Sigmoid colon (tissue), 6 donors: ENCODE measurements at regions not wholly inside any gene's neighbourhood (a gene's known extent, or its start where the extent isn't known, plus 50 kb on each side); places are given as distances from the start of the nearest gene placed in this dataset.

ENCODE experiments used
- DNase-seq: peaks from one replicate; pipeline ENCODE4 v3.0.0-alpha.2; 2019
- H3K27ac ChIP-seq, 4 donors: fragments of 200-600 bp; sonication (generic); one replicate each; pipeline ENCODE4 v1.5.1; 2016 to 2019; ENCODE audit warnings: mild to moderate bottlenecking in 1 of 4
- H3K27me3 ChIP-seq, 3 donors: fragments of 200-600 bp; sonication (generic); one replicate each; pipeline ENCODE4 v1.5.1; 2019; ENCODE audit warnings: mild to moderate bottlenecking in 1 of 3
- H3K36me3 ChIP-seq, 4 donors: fragments of 200-600 bp; sonication (generic); one replicate each; pipeline ENCODE4 v1.5.1; 2016 to 2019
- H3K4me1 ChIP-seq, 4 donors: fragments of 200-600 bp; sonication (generic); one replicate each; pipeline ENCODE4 v1.5.1; 2017 to 2019
- H3K4me3 ChIP-seq, 4 donors: fragments of 200-600 bp; sonication (generic); one replicate each; pipeline ENCODE4 v1.5.1; 2017 to 2019; ENCODE audit warnings: mild to moderate bottlenecking in 2 of 4, moderate library complexity in 1 of 4
- H3K9me3 ChIP-seq, 4 donors: fragments of 200-600 bp in 3 of 4; sonication (generic) in 3 of 4; one replicate each; pipeline versions ENCODE4 v1.5.1 to v1.6.1; 2013 to 2019
- EP300 ChIP-seq, 4 donors: sonication (generic); formaldehyde crosslinking; IDR thresholded peaks; one replicate each; pipeline ENCODE4 v1.6.1; 2017; ENCODE audit warnings: antibody characterized with exemption in 4 of 4
- POLR2A ChIP-seq, 2 donors: fragments of 450-650 bp; IDR thresholded peaks; one replicate each; pipeline ENCODE4 v1.6.1; 2016; ENCODE audit warnings: antibody characterized with exemption in 2 of 2, mild to moderate bottlenecking in 2 of 2, moderate library complexity in 2 of 2
- POLR2AphosphoS5 ChIP-seq, 4 donors: sonication (generic); formaldehyde crosslinking; IDR thresholded peaks; one replicate each; pipeline ENCODE4 v1.6.1; 2017; ENCODE audit warnings: antibody characterized with exemption in 4 of 4
- WGBS, 2 donors: extraction: QIAGEN DNeasy Blood & Tissue Kit; methylation state at CpG; one replicate each; pipeline ENCODE4 v1.1.7; 2013; 5-methylcytosine and 5-hydroxymethylcytosine counted together
- intact Hi-C: fragments of 100-400 bp; cut with DNase I; formaldehyde crosslinking; loops from one replicate; pipeline ENCODE4 v1.15.1; 2023
- TF ChIP-seq, protein P1 (sequence below), 4 experiments: fragments of 450-650 bp in 3 of 4; fragments of 200-600 bp in 1 of 4; IDR thresholded peaks; one replicate each; pipeline ENCODE4 v1.5.1; 2016 to 2019; ENCODE audit warnings: antibody characterized with exemption in 4 of 4, mild to moderate bottlenecking in 3 of 4, moderate library complexity in 2 of 4
- donor health status: healthy with polysubstance abuse.
- donor health status: healthy.

DNA sequence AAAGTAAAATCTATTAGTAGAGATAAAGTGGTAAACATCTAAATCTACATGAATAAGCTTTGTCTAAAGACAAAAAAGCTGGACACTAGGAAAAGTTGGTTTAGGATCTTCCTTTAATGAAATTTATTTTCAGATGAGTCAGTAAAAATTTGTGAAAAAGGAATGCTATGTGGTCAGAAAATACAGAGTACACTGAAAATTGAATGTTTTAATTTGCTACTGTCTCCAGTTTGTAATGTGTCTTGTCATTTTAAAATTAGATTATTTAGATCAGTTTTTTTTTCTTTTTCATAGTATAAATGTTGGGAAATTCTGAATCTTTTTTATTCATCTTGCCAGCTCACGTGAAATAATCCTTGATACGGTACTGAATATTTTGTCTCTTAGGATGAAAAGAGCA lies 56.9 kb downstream of the SLITRK6 start:
- H3K36me3 ChIP-seq: no peaks in the 10 kb centered on the region
- TF ChIP-seq POLR2A (IDR thresholded peaks at IDR 0.05) (no peak), POLR2AphosphoS5 (IDR thresholded peaks at IDR 0.05) (no peak), EP300 (IDR thresholded peaks at IDR 0.05) (no peak)
- TF ChIP-seq, protein P1, sequence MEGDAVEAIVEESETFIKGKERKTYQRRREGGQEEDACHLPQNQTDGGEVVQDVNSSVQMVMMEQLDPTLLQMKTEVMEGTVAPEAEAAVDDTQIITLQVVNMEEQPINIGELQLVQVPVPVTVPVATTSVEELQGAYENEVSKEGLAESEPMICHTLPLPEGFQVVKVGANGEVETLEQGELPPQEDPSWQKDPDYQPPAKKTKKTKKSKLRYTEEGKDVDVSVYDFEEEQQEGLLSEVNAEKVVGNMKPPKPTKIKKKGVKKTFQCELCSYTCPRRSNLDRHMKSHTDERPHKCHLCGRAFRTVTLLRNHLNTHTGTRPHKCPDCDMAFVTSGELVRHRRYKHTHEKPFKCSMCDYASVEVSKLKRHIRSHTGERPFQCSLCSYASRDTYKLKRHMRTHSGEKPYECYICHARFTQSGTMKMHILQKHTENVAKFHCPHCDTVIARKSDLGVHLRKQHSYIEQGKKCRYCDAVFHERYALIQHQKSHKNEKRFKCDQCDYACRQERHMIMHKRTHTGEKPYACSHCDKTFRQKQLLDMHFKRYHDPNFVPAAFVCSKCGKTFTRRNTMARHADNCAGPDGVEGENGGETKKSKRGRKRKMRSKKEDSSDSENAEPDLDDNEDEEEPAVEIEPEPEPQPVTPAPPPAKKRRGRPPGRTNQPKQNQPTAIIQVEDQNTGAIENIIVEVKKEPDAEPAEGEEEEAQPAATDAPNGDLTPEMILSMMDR (IDR thresholded peaks at IDR 0.05): no peak
- no peaks in the 10 kb centered on the region for H3K4me1 ChIP-seq
- H3K27ac ChIP-seq: no peak overlapping the region
- no peak for DNase-seq
- no peaks in the 10 kb centered on the region for H3K27me3 ChIP-seq
- intact Hi-C loops: no loop called here
- H3K9me3 ChIP-seq: no peaks in the 10 kb centered on the region
- 0 to 94% methylated on average over 2 of the region's 2 CpGs for WGBS, 2 donors
- no peak overlapping the region for H3K4me3 ChIP-seq

GRCh38 chr13:85741017-85741416 lies 58.2 kb downstream of the SLITRK6 start:
- Histone ChIP-seq H3K27me3 (no peaks in the 10 kb centered on the region), H3K4me1 (no peaks in the 10 kb centered on the region), H3K4me3 (no peak overlapping the region), H3K27ac (no peak overlapping the region), H3K9me3 (no peaks in the 10 kb centered on the region), H3K36me3 (no peaks in the 10 kb centered on the region)
- 46 to 79% methylated on average over 3 of the region's 3 CpGs for WGBS, 2 donors
- TF ChIP-seq POLR2AphosphoS5 (IDR thresholded peaks at IDR 0.05): no peak
- TF ChIP-seq, protein P1 (IDR thresholded peaks at IDR 0.05): no peak
- no peak for TF ChIP-seq POLR2A (IDR thresholded peaks at IDR 0.05)
- no peak for TF ChIP-seq EP300 (IDR thresholded peaks at IDR 0.05)
- intact Hi-C loops: no loop called here
- DNase-seq: no peak

DNA sequence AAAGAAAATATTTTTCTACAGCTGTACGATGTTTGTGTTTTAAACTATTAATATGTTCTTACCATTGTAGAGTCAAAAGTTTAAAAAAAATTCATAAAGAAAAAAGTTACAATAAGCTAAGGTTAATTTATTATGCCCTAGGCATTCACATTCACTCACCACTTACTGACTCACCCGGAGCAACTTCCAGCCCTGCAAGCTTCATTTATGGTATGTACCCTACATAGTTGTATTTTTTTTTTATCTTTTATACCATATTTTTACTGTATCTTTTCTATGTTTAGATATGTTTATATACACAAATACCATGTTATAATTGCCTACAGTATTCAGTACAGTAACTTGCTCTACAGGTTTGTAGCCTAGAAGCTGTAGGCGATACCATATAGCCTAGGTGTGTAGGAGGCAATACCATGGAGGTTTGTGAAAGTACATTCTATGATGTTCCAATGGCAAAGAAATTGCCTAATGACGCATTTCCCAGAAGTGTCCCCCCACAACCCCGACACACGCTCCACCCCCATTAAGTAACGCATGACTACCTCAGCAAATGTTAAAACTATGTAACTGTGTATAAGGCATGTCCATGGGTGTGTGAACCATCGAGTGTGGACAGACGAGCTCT lies 60.4 kb downstream of the SLITRK6 start:
- Histone ChIP-seq H3K27ac (no peak overlapping the region), H3K4me3 (no peak overlapping the region), H3K27me3 (no peaks in the 10 kb centered on the region), H3K4me1 (no peaks in the 10 kb centered on the region), H3K9me3 (no peaks in the 10 kb centered on the region), H3K36me3 (no peaks in the 10 kb centered on the region)
- intact Hi-C loops: no loop called here
- 67 to 82% methylated on average over 9 of the region's 9 CpGs for WGBS, 2 donors
- no peak for DNase-seq
- TF ChIP-seq POLR2A (IDR thresholded peaks at IDR 0.05) (no peak), EP300 (IDR thresholded peaks at IDR 0.05) (no peak)

- TF ChIP-seq POLR2A (IDR thresholded peaks at IDR 0.05) (no peak), POLR2AphosphoS5 (IDR thresholded peaks at IDR 0.05) (no peak), EP300 (IDR thresholded peaks at IDR 0.05) (no peak)
- Histone ChIP-seq H3K9me3 (no peaks in the 10 kb centered on the region), H3K27ac (no peak overlapping the region), H3K27me3 (no peaks in the 10 kb centered on the region), H3K4me3 (no peak overlapping the region), H3K36me3 (no peaks in the 10 kb centered on the region), H3K4me1 (no peaks in the 10 kb centered on the region)
- 85 to 96% methylated on average over 1 of the region's 1 CpG for WGBS, 2 donors
- intact Hi-C loops: no loop called here
- DNase-seq: no peak
Measured at GRCh38 chr13:85737952-85738351, 61.3 kb downstream of the SLITRK6 start.

DNA sequence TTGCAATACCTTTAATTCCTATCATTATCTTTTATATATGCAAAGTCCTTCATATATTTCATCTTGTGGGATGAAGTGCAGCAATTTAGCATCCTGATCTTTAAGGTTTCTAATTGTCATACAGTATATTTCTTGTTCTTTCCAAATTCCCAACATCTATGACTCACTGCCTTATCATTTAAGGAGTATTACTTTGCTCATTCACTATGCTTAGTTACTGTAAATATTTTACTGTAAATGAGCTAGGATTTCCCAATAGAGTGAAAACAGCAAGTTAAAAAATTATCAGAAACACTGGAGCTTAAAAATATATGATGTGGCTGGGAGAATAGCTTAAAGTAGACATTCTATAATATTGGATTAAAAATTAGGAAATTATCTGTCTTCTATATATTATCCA lies 69.9 kb downstream of the SLITRK6 start:
- Histone ChIP-seq H3K4me1 (peaks cover 0 to 6% (median 0%) of the 10 kb centered on the region in 4 donors), H3K36me3 (no peaks in the 10 kb centered on the region), H3K27me3 (no peaks in the 10 kb centered on the region), H3K9me3 (no peaks in the 10 kb centered on the region), H3K27ac (no peak overlapping the region), H3K4me3 (no peak overlapping the region)
- TF ChIP-seq EP300 (IDR thresholded peaks at IDR 0.05): no peak
- TF ChIP-seq POLR2A (IDR thresholded peaks at IDR 0.05): no peak
- TF ChIP-seq POLR2AphosphoS5 (IDR thresholded peaks at IDR 0.05): no peak
- TF ChIP-seq, protein P1 (IDR thresholded peaks at IDR 0.05): no peak
- DNase-seq: no peak
- intact Hi-C loops: no loop called here

DNA sequence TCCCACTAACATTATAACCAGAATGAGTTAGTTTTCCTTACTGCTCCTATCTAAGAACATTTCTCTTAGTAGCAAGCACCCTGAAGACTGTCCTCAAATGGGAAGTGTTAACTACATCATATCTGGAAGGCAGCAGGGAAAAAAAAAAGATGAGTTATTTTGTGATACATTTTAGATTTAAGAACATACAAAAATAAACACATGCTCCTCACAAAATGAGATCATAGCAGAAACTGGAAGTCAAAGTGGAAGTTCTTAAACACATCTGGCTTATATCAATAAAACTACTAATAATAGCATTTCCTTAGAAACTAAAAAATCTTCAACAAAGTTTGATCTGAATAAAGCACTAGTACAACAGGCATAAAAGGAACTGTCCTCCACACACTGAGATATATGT lies 70.4 kb downstream of the SLITRK6 start:
- intact Hi-C loops: no loop called here
- TF ChIP-seq EP300 (IDR thresholded peaks at IDR 0.05) (no peak), POLR2AphosphoS5 (IDR thresholded peaks at IDR 0.05) (no peak)
- H3K9me3 ChIP-seq: no peaks in the 10 kb centered on the region
- H3K27me3 ChIP-seq: no peaks in the 10 kb centered on the region
- peaks cover 0 to 6% (median 0%) of the 10 kb centered on the region in 4 donors for H3K4me1 ChIP-seq
- no peak for DNase-seq
- no peak overlapping the region for H3K4me3 ChIP-seq
- H3K36me3 ChIP-seq: no peaks in the 10 kb centered on the region
- no peak overlapping the region for H3K27ac ChIP-seq
